ENCODE measurements at regions not wholly inside any gene's neighbourhood (a gene's known extent, or its start where the extent isn't known, plus 50 kb on each side); places are given as distances from the start of the nearest gene placed in this dataset.
A peak's percentile ranks its signal among the peaks of the same experiment; 100 is the strongest.
"Not testable (repeated sequence)": the region's sequence is repeated elsewhere in the genome, so short reads cannot be mapped to it uniquely, and the experiment has no call there.

DNA sequence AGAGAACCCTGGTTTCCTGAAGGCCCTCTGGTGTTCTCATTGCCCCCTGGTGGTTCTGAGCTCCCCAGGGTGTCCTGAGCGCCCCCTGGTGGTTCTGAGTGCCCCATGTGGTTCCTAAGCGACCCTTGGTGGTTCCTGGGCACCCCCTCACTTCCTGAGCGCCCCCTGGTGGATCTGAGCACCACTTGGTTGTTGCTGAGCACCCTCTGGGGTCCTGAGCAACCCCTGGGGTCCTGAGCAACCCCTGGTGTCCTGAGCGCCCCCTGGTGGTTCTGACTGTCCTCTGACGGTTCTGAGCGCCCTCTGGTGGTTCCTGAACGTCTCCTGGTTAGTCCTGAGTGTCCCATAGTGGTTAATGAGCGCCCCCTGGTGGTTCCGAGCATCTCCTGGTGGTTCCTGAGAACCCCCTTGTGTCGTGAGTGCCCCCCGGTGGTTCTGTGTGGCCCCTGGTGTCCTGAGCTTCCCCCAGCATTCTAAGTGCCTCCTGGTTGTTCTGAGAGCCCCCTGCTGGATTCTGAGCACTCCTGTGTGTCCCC, 568.3 kb downstream of the TMEM121 start:
- Histone ChIP-seq H3K27ac (ENCODE audit: low read depth in 1 of 2, low read length in 2 of 2) (no peak overlapping the region), H3K4me3 (ENCODE audit: low read length in 2 of 2) (no peak overlapping the region), H3K9me3 (ENCODE audit: control insufficient read depth, low read length) (no peaks in the 10 kb centered on the region), H3K4me1 (ENCODE audit: control insufficient read depth in 1 of 2, insufficient read depth in 2 of 2, low read length in 2 of 2) (no peaks in the 10 kb centered on the region), H3K36me3 (ENCODE audit: control insufficient read depth in 1 of 2, insufficient read depth in 2 of 2, low read length in 1 of 2) (no peaks in the 10 kb centered on the region), H3K27me3 (ENCODE audit: control insufficient read depth in 1 of 2, insufficient read depth in 2 of 2, low read length in 1 of 2) (no peaks in the 10 kb centered on the region)
- WGBS, 2 donors = 31% methylated on average over 11 of the region's 11 CpGs; no CpG with 5 or more reads in 1 of the 2 donors
- DNase-seq = peak in 1 of 2 donors; percentile 55
- intact Hi-C loops (cut with DNase I) = no loop called here
- ATAC-seq (ENCODE audit: low FRiP score) = no peak

DNA sequence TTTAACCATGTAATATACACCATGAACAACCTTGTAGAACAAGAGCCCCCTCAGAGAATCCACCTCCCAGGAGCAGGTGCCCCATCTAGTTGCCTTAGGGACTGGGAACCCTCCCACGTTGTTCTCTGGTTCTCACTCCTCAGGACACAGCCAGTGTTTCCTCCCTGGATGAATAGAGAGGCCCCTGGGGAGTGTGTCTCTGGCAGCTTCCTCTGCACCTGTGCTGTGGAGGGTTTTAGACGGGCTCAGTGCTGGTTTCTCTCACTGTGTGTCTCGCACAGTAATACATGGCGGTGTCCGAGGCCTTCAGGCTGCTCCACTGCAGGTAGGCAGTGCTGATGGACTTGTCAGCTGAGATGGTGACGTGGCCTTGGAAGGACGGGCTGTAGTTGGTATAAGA, 581.3 kb downstream of the TMEM121 start:
- Histone ChIP-seq H3K4me3 (ENCODE audit: low read length in 2 of 2) (no peak overlapping the region), H3K4me1 (ENCODE audit: control insufficient read depth in 1 of 2, insufficient read depth in 2 of 2, low read length in 2 of 2) (no peaks in the 10 kb centered on the region), H3K27me3 (ENCODE audit: control insufficient read depth in 1 of 2, insufficient read depth in 2 of 2, low read length in 1 of 2) (no peaks in the 10 kb centered on the region), H3K27ac (ENCODE audit: low read depth in 1 of 2, low read length in 2 of 2) (no peak overlapping the region), H3K9me3 (ENCODE audit: control insufficient read depth, low read length) (no peaks in the 10 kb centered on the region), H3K36me3 (ENCODE audit: control insufficient read depth in 1 of 2, insufficient read depth in 2 of 2, low read length in 1 of 2) (no peaks in the 10 kb centered on the region)
- WGBS, 2 donors = 57% methylated on average over 7 of the region's 7 CpGs; no CpG with 5 or more reads in 1 of the 2 donors
- DNase-seq (no peak), ATAC-seq (ENCODE audit: low FRiP score) (no peak)
- intact Hi-C loops (cut with DNase I) = no loop called here

DNA sequence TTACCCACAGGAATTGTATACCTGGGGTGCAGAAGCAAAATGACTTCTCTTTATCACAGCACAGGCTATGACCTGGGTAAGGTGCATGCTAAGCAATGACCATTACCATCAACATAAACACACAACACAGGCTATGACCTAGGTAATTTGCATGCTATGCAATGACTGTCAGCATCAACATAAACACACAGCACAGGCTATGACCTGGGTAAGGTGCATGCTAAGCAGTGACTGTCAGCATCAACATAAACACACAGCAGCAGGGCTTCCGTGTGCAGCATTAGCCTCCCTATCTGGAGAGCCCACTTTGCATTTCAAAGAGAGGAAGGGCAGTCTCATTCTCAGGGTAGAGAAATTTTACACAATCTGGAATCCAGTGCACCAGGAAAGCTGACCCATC, 583.0 kb downstream of the TMEM121 start:
- ATAC-seq (ENCODE audit: low FRiP score) (no peak), DNase-seq (no peak)
- 49% methylated on average over 1 of the region's 1 CpG; no CpG with 5 or more reads in 1 of the 2 donors for WGBS, 2 donors
- Histone ChIP-seq H3K27me3 (ENCODE audit: control insufficient read depth in 1 of 2, insufficient read depth in 2 of 2, low read length in 1 of 2) (no peaks in the 10 kb centered on the region), H3K4me3 (ENCODE audit: low read length in 2 of 2) (no peak overlapping the region), H3K27ac (ENCODE audit: low read depth in 1 of 2, low read length in 2 of 2) (no peak overlapping the region), H3K4me1 (ENCODE audit: control insufficient read depth in 1 of 2, insufficient read depth in 2 of 2, low read length in 2 of 2) (no peaks in the 10 kb centered on the region), H3K36me3 (ENCODE audit: control insufficient read depth in 1 of 2, insufficient read depth in 2 of 2, low read length in 1 of 2) (no peaks in the 10 kb centered on the region), H3K9me3 (ENCODE audit: control insufficient read depth, low read length) (no peaks in the 10 kb centered on the region)
- intact Hi-C loops (cut with DNase I) = no loop called here

DNA sequence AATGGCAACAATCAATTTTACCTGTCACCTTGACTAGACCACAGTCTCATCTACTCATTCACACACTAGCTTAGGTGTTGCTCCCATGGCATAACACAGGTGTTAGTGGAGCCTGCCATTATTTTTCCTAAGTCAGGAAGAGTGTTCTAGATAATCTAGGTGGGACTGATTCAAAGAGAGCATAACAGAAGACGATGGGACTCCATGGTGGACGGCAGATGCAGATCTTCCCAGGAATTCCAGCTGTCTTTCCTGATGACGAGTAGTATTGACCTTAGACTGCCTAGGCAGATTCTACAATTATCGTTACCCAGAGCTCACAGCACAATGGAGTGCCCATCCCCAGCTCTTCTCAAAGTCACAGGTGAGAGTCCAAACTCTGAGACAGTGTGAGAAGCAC, 589.0 kb downstream of the TMEM121 start:
- Histone ChIP-seq H3K4me1 (ENCODE audit: control insufficient read depth in 1 of 2, insufficient read depth in 2 of 2, low read length in 2 of 2) (no peaks in the 10 kb centered on the region), H3K4me3 (ENCODE audit: low read length in 2 of 2) (no peak overlapping the region), H3K27ac (ENCODE audit: low read depth in 1 of 2, low read length in 2 of 2) (no peak overlapping the region), H3K36me3 (ENCODE audit: control insufficient read depth in 1 of 2, insufficient read depth in 2 of 2, low read length in 1 of 2) (no peaks in the 10 kb centered on the region), H3K9me3 (ENCODE audit: control insufficient read depth, low read length) (no peaks in the 10 kb centered on the region), H3K27me3 (ENCODE audit: control insufficient read depth in 1 of 2, insufficient read depth in 2 of 2, low read length in 1 of 2) (no peaks in the 10 kb centered on the region)
- ATAC-seq (ENCODE audit: low FRiP score) = no peak
- DNase-seq = no peak
- intact Hi-C loops (cut with DNase I) = no loop called here
- 42 to 48% methylated on average over 4 of the region's 4 CpGs for WGBS, 2 donors

DNA sequence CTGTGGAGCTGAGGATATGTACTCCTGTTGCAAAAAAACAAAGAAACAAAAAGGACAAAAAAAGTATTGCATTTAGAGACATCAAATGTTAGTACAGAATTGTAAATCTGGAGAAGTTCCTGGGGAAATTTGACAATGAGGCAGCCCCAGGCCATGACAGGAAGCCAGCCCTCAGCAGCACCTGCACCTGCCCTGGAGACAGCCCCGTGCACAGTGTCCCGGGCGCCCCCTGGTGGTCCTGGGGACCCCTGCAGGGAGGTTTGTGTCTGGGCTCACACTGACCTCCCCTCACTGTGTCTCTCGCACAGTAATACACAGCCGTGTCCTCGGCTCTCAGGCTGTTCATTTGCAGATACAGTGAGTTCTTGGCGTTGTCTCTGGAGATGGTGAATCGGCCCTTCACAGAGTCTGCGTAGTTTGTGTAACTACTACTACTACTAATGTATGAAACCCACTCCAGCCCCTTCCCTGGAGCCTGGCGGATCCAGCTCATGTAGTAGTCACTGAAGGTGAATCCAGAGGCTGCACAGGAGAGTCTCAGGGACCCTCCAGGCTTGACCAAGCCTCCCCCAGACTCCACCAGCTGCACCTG, 590.1 kb downstream of the TMEM121 start:
- H3K4me3 ChIP-seq (ENCODE audit: low read length in 2 of 2); intact Hi-C loops (cut with DNase I); H3K27ac ChIP-seq (ENCODE audit: low read depth in 1 of 2, low read length in 2 of 2); H3K27me3 ChIP-seq (ENCODE audit: control insufficient read depth in 1 of 2, insufficient read depth in 2 of 2, low read length in 1 of 2); H3K9me3 ChIP-seq (ENCODE audit: control insufficient read depth, low read length); ATAC-seq (ENCODE audit: low FRiP score); DNase-seq; H3K36me3 ChIP-seq (ENCODE audit: control insufficient read depth in 1 of 2, insufficient read depth in 2 of 2, low read length in 1 of 2); H3K4me1 ChIP-seq (ENCODE audit: control insufficient read depth in 1 of 2, insufficient read depth in 2 of 2, low read length in 2 of 2): not testable (repeated sequence)
- WGBS, 2 donors = 43 to 85% methylated on average over 4 to 10 of the region's 10 CpGs

DNA sequence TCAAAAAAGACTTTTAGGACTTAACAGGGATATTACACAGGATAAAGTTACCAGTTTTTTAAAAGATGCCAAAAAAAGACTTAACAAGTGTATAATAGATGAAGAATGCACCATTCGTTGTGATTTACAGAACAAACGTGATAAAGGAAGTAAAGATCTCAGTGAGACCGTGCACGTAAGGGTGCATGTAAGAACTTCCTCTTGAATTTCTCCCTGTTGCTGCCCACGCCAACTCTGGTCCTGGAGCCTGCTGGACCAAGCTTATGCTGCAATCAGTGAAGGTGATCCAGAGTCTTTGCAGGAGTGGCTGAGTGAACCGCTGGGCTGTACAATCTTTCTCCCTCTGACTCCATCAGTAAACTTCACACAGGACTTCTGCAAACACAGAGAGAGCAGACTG, 593.7 kb downstream of the TMEM121 start:
- no peak overlapping the region for H3K4me3 ChIP-seq (ENCODE audit: low read length in 2 of 2)
- no peaks in the 10 kb centered on the region for H3K4me1 ChIP-seq (ENCODE audit: control insufficient read depth in 1 of 2, insufficient read depth in 2 of 2, low read length in 2 of 2)
- no peaks in the 10 kb centered on the region for H3K27me3 ChIP-seq (ENCODE audit: control insufficient read depth in 1 of 2, insufficient read depth in 2 of 2, low read length in 1 of 2)
- ATAC-seq (ENCODE audit: low FRiP score) (no peak), DNase-seq (no peak)
- no peak overlapping the region for H3K27ac ChIP-seq (ENCODE audit: low read depth in 1 of 2, low read length in 2 of 2)
- H3K9me3 ChIP-seq (ENCODE audit: control insufficient read depth, low read length) = no peaks in the 10 kb centered on the region
- 46 to 50% methylated on average over 6 of the region's 6 CpGs for WGBS, 2 donors
- intact Hi-C loops (cut with DNase I) = no loop called here
- no peaks in the 10 kb centered on the region for H3K36me3 ChIP-seq (ENCODE audit: control insufficient read depth in 1 of 2, insufficient read depth in 2 of 2, low read length in 1 of 2)

DNA sequence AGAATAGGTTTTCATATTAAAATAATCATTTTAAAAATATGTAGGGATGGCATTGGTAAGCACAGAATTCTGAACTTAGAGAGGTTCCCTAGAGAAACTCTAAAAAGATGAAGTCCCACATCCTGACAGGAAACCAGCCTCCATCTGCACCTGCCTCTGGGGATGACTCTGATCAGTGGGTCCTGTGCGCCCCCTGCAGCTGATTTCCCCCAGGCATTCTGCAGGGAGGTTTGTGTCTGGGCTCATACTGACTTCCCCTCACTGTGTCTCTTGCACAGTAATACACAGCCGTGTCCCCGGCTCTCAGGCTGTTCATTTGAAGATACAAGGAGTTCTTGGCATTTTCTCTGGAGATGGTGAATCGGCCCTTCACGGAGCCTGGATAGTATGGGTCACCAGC, 602.9 kb downstream of the TMEM121 start:
- DNase-seq (no peak), ATAC-seq (ENCODE audit: low FRiP score) (no peak)
- no peak overlapping the region for H3K27ac ChIP-seq (ENCODE audit: low read depth in 1 of 2, low read length in 2 of 2)
- H3K9me3 ChIP-seq (ENCODE audit: control insufficient read depth, low read length) = no peaks in the 10 kb centered on the region
- peaks cover 0 to 4% of the 10 kb centered on the region in 2 donors for H3K27me3 ChIP-seq (ENCODE audit: control insufficient read depth in 1 of 2, insufficient read depth in 2 of 2, low read length in 1 of 2)
- no peaks in the 10 kb centered on the region for H3K36me3 ChIP-seq (ENCODE audit: control insufficient read depth in 1 of 2, insufficient read depth in 2 of 2, low read length in 1 of 2)
- H3K4me1 ChIP-seq (ENCODE audit: control insufficient read depth in 1 of 2, insufficient read depth in 2 of 2, low read length in 2 of 2) = no peaks in the 10 kb centered on the region
- intact Hi-C loops (cut with DNase I) = no loop called here
- H3K4me3 ChIP-seq (ENCODE audit: low read length in 2 of 2) = no peak overlapping the region
- WGBS, 2 donors = 57 to 67% methylated on average over 5 of the region's 5 CpGs

DNA sequence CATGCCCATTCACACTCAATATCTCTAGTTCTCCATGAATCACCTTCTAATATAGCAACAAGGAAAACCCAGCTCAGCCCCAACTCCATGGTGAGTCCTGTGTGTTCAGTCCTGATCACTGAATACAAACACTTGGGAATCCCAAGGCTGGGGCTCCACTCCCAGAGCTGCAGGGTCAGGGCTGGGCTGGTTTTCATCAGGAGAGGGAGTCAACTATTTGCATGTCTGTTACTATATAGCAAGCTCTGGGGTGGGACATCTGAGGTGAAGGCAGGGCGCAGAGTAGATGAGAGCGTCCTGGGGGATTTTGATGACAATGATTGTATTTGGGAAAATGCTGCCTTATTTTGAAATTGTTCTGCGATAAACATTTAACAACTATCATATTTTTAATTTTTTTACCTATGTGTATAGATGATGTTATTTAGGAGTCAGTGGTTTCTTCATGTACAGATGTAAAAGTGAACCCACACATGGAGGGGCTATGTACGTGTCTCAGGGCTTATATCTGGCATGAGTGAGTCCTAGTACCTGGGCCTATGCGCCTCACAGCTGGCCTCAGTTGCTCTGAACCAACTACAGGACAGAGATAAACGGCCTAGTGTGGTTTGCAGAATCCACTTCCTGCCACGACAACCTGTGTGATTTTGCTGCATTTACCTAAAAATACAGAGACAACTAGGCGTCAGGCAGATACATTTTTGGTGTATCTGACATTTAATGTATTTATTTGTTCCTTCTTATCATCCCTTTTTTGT, 603.7 kb downstream of the TMEM121 start:
- H3K9me3 ChIP-seq (ENCODE audit: control insufficient read depth, low read length); H3K27ac ChIP-seq (ENCODE audit: low read depth in 1 of 2, low read length in 2 of 2); intact Hi-C loops (cut with DNase I); ATAC-seq (ENCODE audit: low FRiP score); DNase-seq; H3K4me3 ChIP-seq (ENCODE audit: low read length in 2 of 2); H3K4me1 ChIP-seq (ENCODE audit: control insufficient read depth in 1 of 2, insufficient read depth in 2 of 2, low read length in 2 of 2); H3K36me3 ChIP-seq (ENCODE audit: control insufficient read depth in 1 of 2, insufficient read depth in 2 of 2, low read length in 1 of 2); H3K27me3 ChIP-seq (ENCODE audit: control insufficient read depth in 1 of 2, insufficient read depth in 2 of 2, low read length in 1 of 2): not testable (repeated sequence)
- 50 to 53% methylated on average over 8 of the region's 8 CpGs for WGBS, 2 donors

DNA sequence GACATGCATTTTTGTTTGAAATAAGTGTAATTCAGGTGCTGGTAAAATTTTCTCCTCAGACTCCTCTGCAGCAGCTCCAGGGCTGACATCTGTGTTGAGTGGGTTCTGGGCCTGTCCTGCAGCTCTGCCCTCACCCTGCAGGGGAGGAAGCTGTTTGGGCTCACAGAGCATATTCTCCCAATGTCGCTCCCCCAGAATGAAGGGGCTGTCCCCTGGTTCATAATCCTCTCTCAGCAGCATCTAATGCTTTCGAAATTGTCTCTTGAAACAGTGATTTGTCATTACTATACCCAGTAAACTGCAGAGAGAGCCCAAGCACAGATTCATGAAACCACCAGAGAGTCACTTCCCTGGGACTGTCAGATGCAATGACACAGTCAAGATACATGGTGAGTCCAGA, 606.7 kb downstream of the TMEM121 start:
- H3K4me3 ChIP-seq (ENCODE audit: low read length in 2 of 2); H3K36me3 ChIP-seq (ENCODE audit: control insufficient read depth in 1 of 2, insufficient read depth in 2 of 2, low read length in 1 of 2); H3K9me3 ChIP-seq (ENCODE audit: control insufficient read depth, low read length); H3K27me3 ChIP-seq (ENCODE audit: control insufficient read depth in 1 of 2, insufficient read depth in 2 of 2, low read length in 1 of 2); H3K27ac ChIP-seq (ENCODE audit: low read depth in 1 of 2, low read length in 2 of 2); ATAC-seq (ENCODE audit: low FRiP score); DNase-seq; intact Hi-C loops (cut with DNase I); H3K4me1 ChIP-seq (ENCODE audit: control insufficient read depth in 1 of 2, insufficient read depth in 2 of 2, low read length in 2 of 2): not testable (repeated sequence)
- WGBS, 2 donors = 28 to 41% methylated on average over 2 of the region's 2 CpGs
